NB4 (cell line): ENCODE measurements at regions not wholly inside any gene's neighbourhood (a gene's known extent, or its start where the extent isn't known, plus 50 kb on each side); places are given as distances from the start of the nearest gene placed in this dataset.

Experiments used
- CTCF ChIP-seq: IDR thresholded peaks from one replicate; pipeline ENCODE4 v1.5.1; 2012; ENCODE audit warnings: low read depth, low read length
- MAX ChIP-seq: IDR thresholded peaks from 2 replicates; pipeline ENCODE4 v1.6.1; 2011; ENCODE audit warnings: low read depth, low read length
- MYC ChIP-seq: IDR thresholded peaks from 2 replicates; pipeline ENCODE4 v1.6.1; 2011; ENCODE audit warnings: low read depth, low read length
- POLR2A ChIP-seq: IDR thresholded peaks from 2 replicates; pipeline ENCODE4 v1.6.1; 2011; ENCODE audit warnings: mild to moderate bottlenecking; ENCODE audit not compliant: insufficient read length; ENCODE audit errors: extremely low read depth

- TF ChIP-seq CTCF (peak; percentile 15), POLR2A (no peak), MAX (no peak), MYC (no peak)
Observed at GRCh38 chr4:137610960-137611359, 78.7 kb upstream of the PCDH18 start.
